ENCODE measurements at regions not wholly inside any gene's neighbourhood (a gene's known extent, or its start where the extent isn't known, plus 50 kb on each side); places are given as distances from the start of the nearest gene placed in this dataset.

GRCh38 chr2:5587766-5588165 is 104.4 kb upstream of the SOX11 start:
- no peak overlapping the region for H3K4me3 ChIP-seq
- no peak for ATAC-seq (ENCODE audit: insufficient number of reproducible peaks, low FRiP score, low read depth)
- no peaks in the 10 kb centered on the region for H3K9me3 ChIP-seq
- H3K27ac ChIP-seq, result no peak overlapping the region
- no peak for TF ChIP-seq CTCF (IDR thresholded peaks at IDR 0.05)
- no peaks in the 10 kb centered on the region for H3K4me1 ChIP-seq (ENCODE audit: control insufficient read depth in 1 of 2, low read depth in 2 of 2)
- H3K27me3 ChIP-seq (replicated peaks; ENCODE audit: insufficient read depth), result no peaks in the 10 kb centered on the region
- H3K36me3 ChIP-seq, result no peaks in the 10 kb centered on the region
- no peak for DNase-seq (ENCODE audit: low spot score)

DNA sequence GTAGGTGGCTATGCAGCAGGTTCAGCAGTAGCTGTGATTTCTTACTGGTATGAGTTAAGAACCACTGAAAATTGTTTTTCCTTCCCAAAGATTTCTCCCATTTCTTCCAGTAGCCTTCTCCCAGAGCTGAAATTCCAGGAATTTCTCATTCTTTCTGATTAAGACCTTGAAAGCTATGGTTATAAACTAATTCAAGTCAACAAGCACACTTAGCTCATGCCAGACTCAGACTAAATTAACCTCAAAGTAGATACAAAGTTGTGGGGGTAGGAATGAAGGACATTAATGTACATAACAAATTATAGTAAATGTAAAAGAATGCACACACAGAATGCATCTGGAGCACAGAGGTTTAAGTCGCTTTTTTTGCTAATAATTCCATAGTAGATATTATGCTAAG is 103.6 kb upstream of the SOX11 start:
- Histone ChIP-seq H3K4me1 (ENCODE audit: control insufficient read depth in 1 of 2, low read depth in 2 of 2) (no peaks in the 10 kb centered on the region), H3K36me3 (no peaks in the 10 kb centered on the region), H3K4me3 (no peak overlapping the region), H3K27me3 (replicated peaks; ENCODE audit: insufficient read depth) (no peaks in the 10 kb centered on the region), H3K9me3 (no peaks in the 10 kb centered on the region), H3K27ac (no peak overlapping the region)
- DNase-seq (ENCODE audit: low spot score), result no peak
- no peak for ATAC-seq (ENCODE audit: insufficient number of reproducible peaks, low FRiP score, low read depth)
- TF ChIP-seq CTCF (IDR thresholded peaks at IDR 0.05), result no peak

- TF ChIP-seq CTCF (IDR thresholded peaks at IDR 0.05), result no peak
- H3K27me3 ChIP-seq (replicated peaks; ENCODE audit: insufficient read depth), result no peaks in the 10 kb centered on the region
- ATAC-seq (ENCODE audit: insufficient number of reproducible peaks, low FRiP score, low read depth), result no peak
- no peak overlapping the region for H3K27ac ChIP-seq
- H3K9me3 ChIP-seq, result no peaks in the 10 kb centered on the region
- H3K36me3 ChIP-seq, result no peaks in the 10 kb centered on the region
- DNase-seq (ENCODE audit: low spot score), result no peak
- H3K4me1 ChIP-seq (ENCODE audit: control insufficient read depth in 1 of 2, low read depth in 2 of 2), result no peaks in the 10 kb centered on the region
- no peak overlapping the region for H3K4me3 ChIP-seq
Measured at GRCh38 chr2:5589183-5589582, 103.0 kb upstream of the SOX11 start.

GRCh38 chr2:5590886-5591285 is 101.3 kb upstream of the SOX11 start:
- no peaks in the 10 kb centered on the region for H3K36me3 ChIP-seq
- no peaks in the 10 kb centered on the region for H3K4me1 ChIP-seq (ENCODE audit: control insufficient read depth in 1 of 2, low read depth in 2 of 2)
- no peak for ATAC-seq (ENCODE audit: insufficient number of reproducible peaks, low FRiP score, low read depth)
- H3K4me3 ChIP-seq, result no peak overlapping the region
- no peak for DNase-seq (ENCODE audit: low spot score)
- H3K9me3 ChIP-seq, result no peaks in the 10 kb centered on the region
- no peak overlapping the region for H3K27ac ChIP-seq
- no peaks in the 10 kb centered on the region for H3K27me3 ChIP-seq (replicated peaks; ENCODE audit: insufficient read depth)
- TF ChIP-seq CTCF (IDR thresholded peaks at IDR 0.05), result no peak

DNA sequence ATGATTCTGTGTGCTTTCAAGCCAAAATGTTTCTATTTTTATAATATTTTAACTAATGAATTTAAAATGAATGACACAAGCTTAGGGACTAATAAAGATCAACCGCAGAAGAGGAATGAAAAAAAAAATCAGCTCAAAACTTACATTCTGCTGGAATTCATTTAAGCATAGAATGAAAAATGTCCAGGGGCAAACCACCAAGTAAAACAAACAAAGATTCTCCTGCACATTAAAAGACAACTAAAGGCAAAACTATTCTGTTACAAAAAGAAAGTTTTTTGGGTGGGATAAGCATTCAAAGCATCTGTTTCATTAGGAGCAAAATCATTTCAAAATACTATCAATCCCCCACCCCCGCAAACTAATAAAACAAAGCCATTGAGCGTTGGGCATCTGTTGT is 99.3 kb upstream of the SOX11 start:
- no peak overlapping the region for H3K27ac ChIP-seq
- no peaks in the 10 kb centered on the region for H3K36me3 ChIP-seq
- no peaks in the 10 kb centered on the region for H3K27me3 ChIP-seq (replicated peaks; ENCODE audit: insufficient read depth)
- no peak overlapping the region for H3K4me3 ChIP-seq
- no peaks in the 10 kb centered on the region for H3K9me3 ChIP-seq
- H3K4me1 ChIP-seq (ENCODE audit: control insufficient read depth in 1 of 2, low read depth in 2 of 2), result no peaks in the 10 kb centered on the region
- DNase-seq (ENCODE audit: low spot score) (no peak), ATAC-seq (ENCODE audit: insufficient number of reproducible peaks, low FRiP score, low read depth) (no peak)
- TF ChIP-seq CTCF (IDR thresholded peaks at IDR 0.05), result no peak

Data from thoracic aorta (tissue), 2 donors.